WTC11 (cell line): ENCODE measurements at regions not wholly inside any gene's neighbourhood (a gene's known extent, or its start where the extent isn't known, plus 50 kb on each side); places are given as distances from the start of the nearest gene placed in this dataset.

Source experiments
- ATAC-seq: fragments of 200-7000 bp; cut with Tn5 transposase; 2 replicates; pipeline ENCODE4 v1.10.0; 2021; ENCODE audit warnings: mild to moderate bottlenecking, moderate library complexity
- CTCF ChIA-PET: fragments of 300-600 bp; sonication (Branson Sonifier 250); formaldehyde crosslinking; loops from one replicate; lab custom pipeline; 2021; ENCODE audit warnings: antibody characterized with exemption; lab: Charles Lee
- POLR2A ChIA-PET: fragments of 350-600 bp; sonication (Branson Sonifier 250); formaldehyde crosslinking; loops from one replicate; lab custom pipeline; 2021; ENCODE audit warnings: antibody characterized with exemption; lab: Charles Lee
- DNase-seq: peaks from one replicate; pipeline ENCODE4 v3.0.0; 2021; ENCODE audit warnings: low spot score
- H3K27ac Mint-ChIP-seq: 2 replicates; pipeline ENCODE4 v1.8.0; 2021; ENCODE audit warnings: mixed read lengths
- H3K27me3 Mint-ChIP-seq: 2 replicates; pipeline ENCODE4 v1.8.0; 2021; ENCODE audit warnings: low read depth, mild to moderate bottlenecking, moderate library complexity, mixed read lengths
- H3K36me3 Mint-ChIP-seq: 2 replicates; pipeline ENCODE4 v1.8.0; 2021; ENCODE audit warnings: mixed read lengths
- H3K4me1 Mint-ChIP-seq: 2 replicates; pipeline ENCODE4 v1.8.0; 2022; ENCODE audit warnings: mixed read lengths
- H3K4me3 Mint-ChIP-seq: 2 replicates; pipeline ENCODE4 v1.8.0; 2021; ENCODE audit warnings: mild to moderate bottlenecking, moderate library complexity, mixed read lengths
- H3K9me3 Mint-ChIP-seq: 2 replicates; pipeline ENCODE4 v1.8.0; 2021; ENCODE audit warnings: mixed read lengths
- ATF3 ChIP-seq: sonication (generic); formaldehyde crosslinking; conservative IDR thresholded peaks from 2 replicates; pipeline ENCODE4 v1.8.1; 2022; ENCODE audit warnings: mild to moderate bottlenecking, missing genetic modification reagents
- CREM ChIP-seq: sonication (generic); formaldehyde crosslinking; IDR thresholded peaks from 2 replicates; pipeline ENCODE4 v1.8.1; 2022; ENCODE audit warnings: mild to moderate bottlenecking, missing genetic modification reagents, moderate library complexity
- ELF4 ChIP-seq: sonication (generic); formaldehyde crosslinking; IDR thresholded peaks from 2 replicates; pipeline ENCODE4 v1.8.1; 2022; ENCODE audit warnings: low read depth, mild to moderate bottlenecking, moderate library complexity, missing genetic modification reagents
- FOXP1 ChIP-seq: sonication (generic); formaldehyde crosslinking; IDR thresholded peaks from 2 replicates; pipeline ENCODE4 v1.8.0; 2022; ENCODE audit warnings: missing genetic modification reagents, mild to moderate bottlenecking, moderate library complexity, borderline replicate concordance
- IRF1 ChIP-seq: sonication (generic); formaldehyde crosslinking; IDR thresholded peaks from 2 replicates; pipeline ENCODE4 v1.8.0; 2023; ENCODE audit warnings: missing genetic modification reagents
- IRF2 ChIP-seq: sonication (generic); formaldehyde crosslinking; IDR thresholded peaks from 2 replicates; pipeline ENCODE4 v1.8.0; 2022; ENCODE audit warnings: low read depth, missing genetic modification reagents, borderline replicate concordance
- MXD4 ChIP-seq: fragments of 250-450 bp; sonication (Bioruptor Pico); IDR thresholded peaks from 2 replicates; pipeline ENCODE4 v1.8.0; 2021; ENCODE audit warnings: mild to moderate bottlenecking, moderate library complexity, borderline replicate concordance
- NR2C2 ChIP-seq: sonication (generic); formaldehyde crosslinking; IDR thresholded peaks from 2 replicates; pipeline ENCODE4 v1.8.0; 2022; ENCODE audit warnings: mild to moderate bottlenecking, missing genetic modification reagents
- NR3C1 ChIP-seq: sonication (generic); formaldehyde crosslinking; conservative IDR thresholded peaks from 2 replicates; pipeline ENCODE4 v1.8.1; 2023; ENCODE audit warnings: low read depth, mild to moderate bottlenecking, missing genetic modification reagents
- USF2 ChIP-seq: sonication (generic); formaldehyde crosslinking; IDR thresholded peaks from 2 replicates; pipeline ENCODE4 v1.8.1; 2023; ENCODE audit warnings: mild to moderate bottlenecking, missing genetic modification reagents, moderate library complexity
- ZNF232 ChIP-seq: sonication (generic); formaldehyde crosslinking; IDR thresholded peaks from 2 replicates; pipeline ENCODE4 v1.8.0; 2022; ENCODE audit warnings: mild to moderate bottlenecking, missing genetic modification reagents
- ZNF317 ChIP-seq: sonication (generic); formaldehyde crosslinking; IDR thresholded peaks from 2 replicates; pipeline ENCODE4 v1.8.1; 2023; ENCODE audit warnings: low read depth, mild to moderate bottlenecking, moderate library complexity, missing genetic modification reagents, borderline replicate concordance
- ZNF396 ChIP-seq: fragments of 250-450 bp; sonication (Bioruptor Pico); IDR thresholded peaks from 2 replicates; pipeline ENCODE4 v1.8.0; 2021; ENCODE audit warnings: mild to moderate bottlenecking, moderate library complexity, borderline replicate concordance
- ZNF512 ChIP-seq: sonication (generic); formaldehyde crosslinking; IDR thresholded peaks from 2 replicates; pipeline ENCODE4 v1.8.1; 2022; ENCODE audit warnings: missing genetic modification reagents, borderline replicate concordance
- ZNF532 ChIP-seq: fragments of 250-450 bp; sonication (Bioruptor Pico); IDR thresholded peaks from 2 replicates; pipeline ENCODE4 v1.9.0; 2021; ENCODE audit warnings: mild to moderate bottlenecking, borderline replicate concordance
- TF ChIP-seq, protein P1 (sequence below): sonication (generic); formaldehyde crosslinking; IDR thresholded peaks from 2 replicates; pipeline ENCODE4 v1.8.0; 2022; ENCODE audit warnings: mild to moderate bottlenecking, missing genetic modification reagents

GRCh38 chr5:2256691-2257280 lies 374.1 kb upstream of the IRX4 start:
- no peak overlapping the region for H3K4me3 Mint-ChIP-seq
- ChIA-PET CTCF (no interaction called here), POLR2A (no interaction called here)
- H3K27ac Mint-ChIP-seq: no peak overlapping the region
- no peaks in the 10 kb centered on the region for H3K36me3 Mint-ChIP-seq
- TF ChIP-seq, protein P1, sequence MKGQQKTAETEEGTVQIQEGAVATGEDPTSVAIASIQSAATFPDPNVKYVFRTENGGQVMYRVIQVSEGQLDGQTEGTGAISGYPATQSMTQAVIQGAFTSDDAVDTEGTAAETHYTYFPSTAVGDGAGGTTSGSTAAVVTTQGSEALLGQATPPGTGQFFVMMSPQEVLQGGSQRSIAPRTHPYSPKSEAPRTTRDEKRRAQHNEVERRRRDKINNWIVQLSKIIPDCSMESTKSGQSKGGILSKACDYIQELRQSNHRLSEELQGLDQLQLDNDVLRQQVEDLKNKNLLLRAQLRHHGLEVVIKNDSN (CRISPR knock-in tag): no peak
- TF ChIP-seq IRF1 (CRISPR knock-in tag) (no peak), IRF2 (CRISPR knock-in tag) (no peak), ZNF317 (CRISPR knock-in tag) (no peak), ZNF512 (CRISPR knock-in tag) (no peak), ZNF396 (CRISPR knock-in tag) (no peak), FOXP1 (CRISPR knock-in tag) (no peak), CREM (no peak), NR3C1 (no peak), ELF4 (CRISPR knock-in tag) (no peak)
- no peak for DNase-seq
- H3K27me3 Mint-ChIP-seq: no peaks in the 10 kb centered on the region
- 0 out of 2 replicates have a peak, but pooled peaks cover 4% of the 10 kb centered on the region for H3K4me1 Mint-ChIP-seq
- no peak for ATAC-seq
- no peaks in the 10 kb centered on the region for H3K9me3 Mint-ChIP-seq

DNA sequence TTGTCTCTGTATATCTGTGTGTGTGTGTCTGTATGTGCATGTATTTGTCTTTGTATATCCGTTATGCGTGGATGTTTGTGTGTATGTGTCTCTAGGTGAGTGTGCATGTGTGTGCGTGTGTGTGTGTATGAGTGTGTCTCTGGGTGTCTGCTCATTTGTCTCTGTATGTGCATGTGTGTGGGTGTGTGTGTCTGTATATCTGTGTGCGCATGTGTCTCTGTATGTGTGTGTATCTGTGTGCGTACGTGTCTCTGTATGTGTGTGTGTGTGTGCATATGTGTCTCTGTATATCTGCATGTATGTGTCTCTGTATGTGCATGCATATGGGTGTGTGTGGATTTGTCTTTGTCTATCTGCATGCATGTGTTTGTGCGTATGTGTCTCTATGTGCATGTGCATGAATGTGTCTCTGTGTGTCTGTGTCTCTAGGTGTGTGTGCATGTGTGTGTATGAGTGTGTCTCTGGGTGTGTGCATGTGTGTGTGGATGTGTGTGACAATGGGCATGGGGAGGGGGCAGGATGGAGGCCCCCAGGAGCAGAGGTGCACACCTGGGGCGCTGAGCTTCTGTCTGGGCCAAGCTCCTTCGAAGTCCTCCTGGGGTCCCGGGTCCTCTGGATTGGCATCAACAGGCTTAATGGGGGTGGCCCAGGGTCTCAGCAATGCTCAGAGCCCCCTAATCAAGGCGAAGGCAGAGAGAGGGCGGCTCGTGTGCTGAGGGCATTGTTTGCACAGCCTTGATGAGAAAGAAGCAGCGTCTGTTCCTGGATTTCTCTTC lies 373.4 kb upstream of the IRX4 start:
- POLR2A ChIA-PET: no interaction called here
- no peaks in the 10 kb centered on the region for H3K9me3 Mint-ChIP-seq
- no peaks in the 10 kb centered on the region for H3K27me3 Mint-ChIP-seq

More for the DNA sequence above, 373.4 kb upstream of the IRX4 start:
- TF ChIP-seq ZNF232 (no peak), NR2C2 (CRISPR knock-in tag) (no peak), ZNF532 (CRISPR knock-in tag) (no peak), MXD4 (CRISPR knock-in tag) (no peak), ATF3 (CRISPR knock-in tag) (no peak), USF2 (CRISPR knock-in tag) (no peak), ELF4 (CRISPR knock-in tag) (no peak)
- TF ChIP-seq, protein P1 (CRISPR knock-in tag): no peak
- no peak overlapping the region for H3K4me3 Mint-ChIP-seq
- no peaks in the 10 kb centered on the region for H3K36me3 Mint-ChIP-seq
- CTCF ChIA-PET: no interaction called here
- 0 out of 2 replicates have a peak, but pooled peaks cover 4% of the 10 kb centered on the region for H3K4me1 Mint-ChIP-seq
- no peak overlapping the region for H3K27ac Mint-ChIP-seq
- no peak for ATAC-seq
- no peak for DNase-seq
